ENCODE measurements at regions not wholly inside any gene's neighbourhood (a gene's known extent, or its start where the extent isn't known, plus 50 kb on each side); places are given as distances from the start of the nearest gene placed in this dataset.

DNA sequence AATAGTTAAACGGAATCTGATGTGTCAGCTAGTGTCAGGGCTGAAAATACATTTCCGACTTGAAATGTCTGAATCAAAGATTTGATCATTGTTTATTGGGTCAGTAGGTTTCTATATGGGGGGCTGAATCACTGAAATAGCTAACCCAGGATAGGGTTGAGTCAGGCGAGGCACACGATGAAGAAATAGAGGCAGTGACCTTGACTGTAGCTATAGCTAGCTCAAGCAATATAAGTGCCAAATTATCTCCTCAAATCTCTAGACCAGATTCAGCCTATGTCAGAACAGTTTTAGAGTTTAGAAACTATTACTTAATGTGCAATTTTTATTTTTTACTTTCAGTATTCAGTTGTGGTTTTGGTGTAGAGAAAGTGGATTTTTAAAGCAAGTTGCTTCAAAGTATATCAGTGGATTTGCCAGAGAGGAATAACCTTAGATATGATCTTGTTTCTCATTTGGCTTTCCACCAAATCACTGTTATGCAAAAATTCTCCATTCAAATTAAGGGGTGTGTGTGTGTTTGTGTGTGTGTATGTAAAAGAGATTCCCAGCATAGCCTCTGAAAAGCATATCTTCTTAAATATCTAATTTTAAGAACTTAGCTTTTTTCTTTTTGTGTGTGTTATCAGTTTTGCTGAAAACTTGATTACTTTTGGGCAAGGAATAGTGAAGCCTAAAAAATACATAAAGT, 100.3 kb upstream of the RPL34 start:
- no peaks in the 10 kb centered on the region for H3K36me3 ChIP-seq (ENCODE audit: low read depth)

DNA sequence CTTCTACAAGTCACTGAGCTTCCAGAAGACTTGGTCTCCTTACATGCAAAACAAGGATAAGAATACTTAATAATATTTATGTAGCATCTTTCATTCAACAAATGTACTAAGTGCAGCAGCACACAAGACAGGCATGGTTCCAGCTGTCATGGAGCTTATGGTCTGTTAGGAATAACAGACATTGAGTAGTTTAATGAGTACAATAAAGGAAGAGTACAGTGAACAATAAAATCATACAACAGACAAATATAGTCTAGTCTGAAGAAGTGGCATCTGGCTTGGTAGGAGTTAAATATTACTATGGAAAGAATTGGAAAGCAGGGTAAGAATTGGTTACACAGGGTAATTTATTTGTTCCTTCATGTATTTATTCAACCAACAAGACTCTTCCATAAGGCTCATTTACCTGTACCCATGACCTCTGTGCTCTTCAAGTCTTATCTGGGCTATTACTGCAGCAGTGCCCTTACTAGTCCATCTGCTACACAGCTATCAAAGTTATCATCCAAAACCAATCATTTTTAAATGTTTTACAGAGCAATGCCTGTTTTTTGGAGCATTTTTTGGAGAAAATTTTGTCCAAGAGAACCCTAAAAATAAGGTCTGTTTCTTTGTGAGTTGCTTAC, 101.1 kb upstream of the RPL34 start:
- Histone ChIP-seq H3K4me1 (ENCODE audit: insufficient read depth, poor library complexity, severe bottlenecking) (no peaks in the 10 kb centered on the region), H3K4me3 (ENCODE audit: severe bottlenecking) (no peak overlapping the region)

More for the DNA sequence above, 100.3 kb upstream of the RPL34 start:
- DNase-seq (ENCODE audit: low spot score) (no peak), ATAC-seq (ENCODE audit: low read depth) (no peak)
- Histone ChIP-seq H3K27ac (ENCODE audit: poor library complexity, severe bottlenecking) (no peak overlapping the region), H3K9me3 (ENCODE audit: severe bottlenecking) (no peaks in the 10 kb centered on the region), H3K4me1 (ENCODE audit: insufficient read depth, poor library complexity, severe bottlenecking) (no peaks in the 10 kb centered on the region), H3K27me3 (ENCODE audit: insufficient read depth, poor library complexity, severe bottlenecking) (peaks cover 17% of the 10 kb centered on the region), H3K4me3 (ENCODE audit: severe bottlenecking) (no peak overlapping the region)
- TF ChIP-seq, protein P1, sequence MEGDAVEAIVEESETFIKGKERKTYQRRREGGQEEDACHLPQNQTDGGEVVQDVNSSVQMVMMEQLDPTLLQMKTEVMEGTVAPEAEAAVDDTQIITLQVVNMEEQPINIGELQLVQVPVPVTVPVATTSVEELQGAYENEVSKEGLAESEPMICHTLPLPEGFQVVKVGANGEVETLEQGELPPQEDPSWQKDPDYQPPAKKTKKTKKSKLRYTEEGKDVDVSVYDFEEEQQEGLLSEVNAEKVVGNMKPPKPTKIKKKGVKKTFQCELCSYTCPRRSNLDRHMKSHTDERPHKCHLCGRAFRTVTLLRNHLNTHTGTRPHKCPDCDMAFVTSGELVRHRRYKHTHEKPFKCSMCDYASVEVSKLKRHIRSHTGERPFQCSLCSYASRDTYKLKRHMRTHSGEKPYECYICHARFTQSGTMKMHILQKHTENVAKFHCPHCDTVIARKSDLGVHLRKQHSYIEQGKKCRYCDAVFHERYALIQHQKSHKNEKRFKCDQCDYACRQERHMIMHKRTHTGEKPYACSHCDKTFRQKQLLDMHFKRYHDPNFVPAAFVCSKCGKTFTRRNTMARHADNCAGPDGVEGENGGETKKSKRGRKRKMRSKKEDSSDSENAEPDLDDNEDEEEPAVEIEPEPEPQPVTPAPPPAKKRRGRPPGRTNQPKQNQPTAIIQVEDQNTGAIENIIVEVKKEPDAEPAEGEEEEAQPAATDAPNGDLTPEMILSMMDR (IDR thresholded peaks at IDR 0.05; ENCODE audit: poor library complexity, severe bottlenecking), result no peak

DNA sequence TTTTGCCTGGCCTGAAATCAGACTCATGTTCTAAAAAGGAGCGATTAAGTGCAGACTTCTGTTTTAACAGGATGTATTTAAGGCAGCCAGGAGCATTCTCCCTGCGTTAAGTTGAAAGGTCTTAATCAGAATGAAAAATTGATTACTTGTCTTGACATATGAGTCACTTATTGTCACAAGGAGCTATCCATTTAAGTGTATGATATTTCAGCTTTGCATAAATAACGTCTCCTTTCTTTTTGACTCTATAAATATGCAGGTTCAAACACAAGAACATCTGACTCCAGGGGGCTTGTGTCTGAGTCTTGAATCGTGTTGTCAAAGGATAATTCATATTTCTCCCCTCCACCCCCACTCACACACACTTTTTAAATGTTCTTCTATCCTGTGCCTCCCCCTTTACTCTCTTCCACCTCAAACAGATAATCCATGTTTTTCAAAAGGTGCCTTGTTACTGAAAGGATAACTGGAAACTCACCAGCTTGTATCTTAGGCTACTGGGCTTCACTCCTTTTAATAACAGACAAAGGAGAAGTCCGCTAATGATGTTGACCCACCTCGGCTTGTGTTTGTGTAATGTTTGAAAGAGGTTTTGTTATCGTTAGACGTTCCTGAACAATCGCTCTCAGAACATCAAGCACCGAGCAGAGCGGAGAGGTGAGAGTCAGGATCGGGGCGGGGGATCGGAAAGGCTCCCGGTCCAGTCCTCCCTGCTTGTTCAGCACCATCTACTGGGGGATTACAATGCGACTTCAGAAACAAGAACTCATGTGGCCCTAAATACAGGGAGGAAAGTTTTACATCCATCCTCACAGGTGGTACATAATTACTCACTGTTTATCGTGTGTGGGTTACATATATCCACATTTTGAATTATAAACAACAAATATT, 107.5 kb upstream of the RPL34 start:
- Histone ChIP-seq H3K9me3 (ENCODE audit: severe bottlenecking) (no peaks in the 10 kb centered on the region), H3K27me3 (ENCODE audit: insufficient read depth, poor library complexity, severe bottlenecking) (peaks cover 41% of the 10 kb centered on the region), H3K4me3 (ENCODE audit: severe bottlenecking) (no peak overlapping the region), H3K4me1 (ENCODE audit: insufficient read depth, poor library complexity, severe bottlenecking) (no peaks in the 10 kb centered on the region), H3K27ac (ENCODE audit: poor library complexity, severe bottlenecking) (no peak overlapping the region), H3K36me3 (ENCODE audit: low read depth) (no peaks in the 10 kb centered on the region)
- DNase-seq (ENCODE audit: low spot score) (peak; percentile 53), ATAC-seq (ENCODE audit: low read depth) (peak; percentile 80)
- TF ChIP-seq, protein P1 (IDR thresholded peaks at IDR 0.05; ENCODE audit: poor library complexity, severe bottlenecking), result peak; percentile 68

More for the DNA sequence above, 101.1 kb upstream of the RPL34 start:
- TF ChIP-seq, protein P1 (IDR thresholded peaks at IDR 0.05; ENCODE audit: poor library complexity, severe bottlenecking), result no peak
- ATAC-seq (ENCODE audit: low read depth) (no peak), DNase-seq (ENCODE audit: low spot score) (no peak)
- Histone ChIP-seq H3K9me3 (ENCODE audit: severe bottlenecking) (no peaks in the 10 kb centered on the region), H3K27ac (ENCODE audit: poor library complexity, severe bottlenecking) (no peak overlapping the region), H3K27me3 (ENCODE audit: insufficient read depth, poor library complexity, severe bottlenecking) (peaks cover 21% of the 10 kb centered on the region), H3K36me3 (ENCODE audit: low read depth) (no peaks in the 10 kb centered on the region)

DNA sequence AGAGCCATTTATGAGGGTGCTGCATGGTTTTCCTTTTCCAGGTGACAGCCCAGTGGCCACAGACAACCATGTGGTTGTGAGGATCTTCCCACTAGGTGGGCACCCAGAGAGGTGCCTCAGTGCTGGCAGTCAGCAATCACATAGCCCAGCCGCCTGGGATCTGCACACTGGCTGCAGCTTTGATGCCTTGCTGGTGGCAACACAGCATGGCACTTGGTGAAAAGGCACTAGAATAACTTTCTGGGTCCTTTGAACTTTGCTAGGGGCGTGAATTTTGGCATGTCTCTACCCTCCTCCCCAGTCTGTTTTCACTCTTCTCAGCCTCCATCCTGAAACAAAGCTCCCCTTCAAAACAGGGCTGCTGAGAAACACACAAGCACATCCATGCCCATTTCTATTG, 108.8 kb upstream of the RPL34 start:
- TF ChIP-seq, protein P1 (IDR thresholded peaks at IDR 0.05; ENCODE audit: poor library complexity, severe bottlenecking), result no peak
- no peaks in the 10 kb centered on the region for H3K9me3 ChIP-seq (ENCODE audit: severe bottlenecking)
- no peak for DNase-seq (ENCODE audit: low spot score)

More for the DNA sequence above, 108.8 kb upstream of the RPL34 start:
- H3K27ac ChIP-seq (ENCODE audit: poor library complexity, severe bottlenecking), result no peak overlapping the region
- no peaks in the 10 kb centered on the region for H3K4me1 ChIP-seq (ENCODE audit: insufficient read depth, poor library complexity, severe bottlenecking)
- ATAC-seq (ENCODE audit: low read depth), result no peak
- no peak overlapping the region for H3K4me3 ChIP-seq (ENCODE audit: severe bottlenecking)
- H3K27me3 ChIP-seq (ENCODE audit: insufficient read depth, poor library complexity, severe bottlenecking), result peaks cover 40% of the 10 kb centered on the region
- no peaks in the 10 kb centered on the region for H3K36me3 ChIP-seq (ENCODE audit: low read depth)

Data from RWPE2 (cell line).